Gastrocnemius medialis (tissue), 4 donors: ENCODE measurements at regions not wholly inside any gene's neighbourhood (a gene's known extent, or its start where the extent isn't known, plus 50 kb on each side); places are given as distances from the start of the nearest gene placed in this dataset.

Experiments used
- CTCF ChIP-seq, 5 experiments: fragments of 450-650 bp in 3 of 5; fragments of 200-600 bp in 2 of 5; sonication (generic) in 2 of 5; IDR thresholded peaks in 4 of 5; conservative IDR thresholded peaks in 1 of 5; 1 replicate in 4 of 5; 2 replicates in 1 of 5; pipeline ENCODE4 v1.5.1; 2016 to 2019; ENCODE audit warnings: antibody characterized with exemption in 5 of 5, mild to moderate bottlenecking in 3 of 5, moderate library complexity in 3 of 5
- POLR2A ChIP-seq, 2 donors: fragments of 450-650 bp; IDR thresholded peaks; one replicate each; pipeline ENCODE4 v1.6.1; 2017; ENCODE audit warnings: antibody characterized with exemption in 2 of 2, mild to moderate bottlenecking in 2 of 2, moderate library complexity in 2 of 2

- TF ChIP-seq CTCF (IDR thresholded peaks at IDR 0.05 in 4 of 5, conservative IDR thresholded peaks at IDR 0.05 in 1 of 5) (no peak), POLR2A (IDR thresholded peaks at IDR 0.05) (no peak)
These were observed 996.4 kb downstream of the C4orf33 start for GRCh38 chr4:130092187-130093015.
